NT2/D1 (cell line): ENCODE measurements at regions not wholly inside any gene's neighbourhood (a gene's known extent, or its start where the extent isn't known, plus 50 kb on each side); places are given as distances from the start of the nearest gene placed in this dataset.

ENCODE experiments used
- SUZ12 ChIP-seq: IDR thresholded peaks from 2 replicates; pipeline ENCODE4 v1.6.1; 2011; ENCODE audit not compliant: insufficient read length, insufficient read depth; ENCODE audit errors: extremely low read depth
- YY1 ChIP-seq: IDR thresholded peaks from 2 replicates; pipeline ENCODE4 v1.6.1; 2011; ENCODE audit not compliant: insufficient read length, insufficient read depth
- ZNF274 ChIP-seq: IDR thresholded peaks from 2 replicates; pipeline ENCODE4 v1.6.1; 2011; ENCODE audit warnings: mild to moderate bottlenecking, low read depth, low read length

GRCh38 chr21:25459993-25460392 is 147.3 kb downstream of the MRPL39 start:
- TF ChIP-seq ZNF274 = no peak
- TF ChIP-seq SUZ12 = no peak
- TF ChIP-seq YY1 = no peak
